GM23338 (cell line): ENCODE measurements at regions not wholly inside any gene's neighbourhood (a gene's known extent, or its start where the extent isn't known, plus 50 kb on each side); places are given as distances from the start of the nearest gene placed in this dataset.

ENCODE experiments used
- CREB1 ChIP-seq: fragments of 250-450 bp; sonication (Bioruptor Pico); IDR thresholded peaks from 2 replicates; pipeline ENCODE4 v1.5.0; 2020; ENCODE audit warnings: low read depth, mild to moderate bottlenecking, moderate library complexity
- EZH2 ChIP-seq: fragments of 200-600 bp; sonication (generic); IDR thresholded peaks from one replicate; pipeline ENCODE4 v1.8.0; 2017; ENCODE audit warnings: antibody characterized with exemption, mild to moderate bottlenecking, low read depth; ENCODE audit not compliant: unreplicated experiment
- EZH2phosphoT487 ChIP-seq: fragments of 200-600 bp; sonication (generic); IDR thresholded peaks from one replicate; pipeline ENCODE4 v1.8.1; 2018; ENCODE audit warnings: antibody characterized with exemption; ENCODE audit not compliant: unreplicated experiment
- POLR2AphosphoS5 ChIP-seq: IDR thresholded peaks from 2 replicates; pipeline ENCODE4 v1.6.1; 2016; ENCODE audit warnings: antibody characterized with exemption, low read depth
- ZNF331 ChIP-seq: fragments of 250-450 bp; sonication (Bioruptor Pico); IDR thresholded peaks from 2 replicates; pipeline ENCODE4 v1.5.0; 2020; ENCODE audit warnings: low read depth, mild to moderate bottlenecking, moderate library complexity
- TF ChIP-seq, protein P1 (sequence below), 2 experiments: fragments of 200-600 bp in 1 of 2; sonication (generic) in 1 of 2; conservative IDR thresholded peaks; 2 replicates each; pipeline versions ENCODE4 v1.5.1 to v1.6.1; 2016 to 2017; ENCODE audit warnings: antibody characterized with exemption in 2 of 2, low read depth in 2 of 2, mild to moderate bottlenecking in 2 of 2, moderate library complexity in 1 of 2
- TF ChIP-seq, protein P2 (sequence below): IDR thresholded peaks from 2 replicates; pipeline ENCODE4 v1.6.1; 2016; ENCODE audit warnings: antibody characterized with exemption
- TF ChIP-seq, protein P3 (sequence below): IDR thresholded peaks from one replicate; pipeline ENCODE4 v1.6.1; 2018; ENCODE audit warnings: antibody characterized with exemption; ENCODE audit not compliant: unreplicated experiment

DNA sequence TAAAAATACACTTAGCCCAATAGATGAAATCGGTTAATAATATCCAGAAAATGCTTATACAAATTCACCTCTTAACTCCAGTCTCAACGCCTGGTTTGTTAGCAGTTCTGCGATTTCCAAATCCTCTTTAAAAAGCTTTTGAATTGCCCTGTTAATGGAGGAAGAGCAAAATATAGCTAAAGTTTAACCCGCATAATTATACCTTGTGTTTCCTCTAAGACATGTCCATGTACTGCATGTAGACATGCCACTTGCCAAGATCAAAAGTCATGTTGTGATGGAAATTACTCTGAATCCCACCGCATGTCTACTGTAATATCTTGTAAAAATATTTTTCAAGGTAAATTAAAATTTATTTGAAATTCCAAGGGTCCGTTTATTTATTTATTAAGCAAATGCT is 291.2 kb upstream of the LRP1B start:
- TF ChIP-seq EZH2 (no peak), ZNF331 (CRISPR knock-in tag) (no peak), CREB1 (CRISPR knock-in tag) (no peak), EZH2phosphoT487 (no peak), POLR2AphosphoS5 (no peak)
- TF ChIP-seq, protein P1, sequence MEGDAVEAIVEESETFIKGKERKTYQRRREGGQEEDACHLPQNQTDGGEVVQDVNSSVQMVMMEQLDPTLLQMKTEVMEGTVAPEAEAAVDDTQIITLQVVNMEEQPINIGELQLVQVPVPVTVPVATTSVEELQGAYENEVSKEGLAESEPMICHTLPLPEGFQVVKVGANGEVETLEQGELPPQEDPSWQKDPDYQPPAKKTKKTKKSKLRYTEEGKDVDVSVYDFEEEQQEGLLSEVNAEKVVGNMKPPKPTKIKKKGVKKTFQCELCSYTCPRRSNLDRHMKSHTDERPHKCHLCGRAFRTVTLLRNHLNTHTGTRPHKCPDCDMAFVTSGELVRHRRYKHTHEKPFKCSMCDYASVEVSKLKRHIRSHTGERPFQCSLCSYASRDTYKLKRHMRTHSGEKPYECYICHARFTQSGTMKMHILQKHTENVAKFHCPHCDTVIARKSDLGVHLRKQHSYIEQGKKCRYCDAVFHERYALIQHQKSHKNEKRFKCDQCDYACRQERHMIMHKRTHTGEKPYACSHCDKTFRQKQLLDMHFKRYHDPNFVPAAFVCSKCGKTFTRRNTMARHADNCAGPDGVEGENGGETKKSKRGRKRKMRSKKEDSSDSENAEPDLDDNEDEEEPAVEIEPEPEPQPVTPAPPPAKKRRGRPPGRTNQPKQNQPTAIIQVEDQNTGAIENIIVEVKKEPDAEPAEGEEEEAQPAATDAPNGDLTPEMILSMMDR (conservative IDR thresholded peaks at IDR 0.05; ENCODE audit: low read depth in 2 of 2), result no peak
- TF ChIP-seq, protein P2, sequence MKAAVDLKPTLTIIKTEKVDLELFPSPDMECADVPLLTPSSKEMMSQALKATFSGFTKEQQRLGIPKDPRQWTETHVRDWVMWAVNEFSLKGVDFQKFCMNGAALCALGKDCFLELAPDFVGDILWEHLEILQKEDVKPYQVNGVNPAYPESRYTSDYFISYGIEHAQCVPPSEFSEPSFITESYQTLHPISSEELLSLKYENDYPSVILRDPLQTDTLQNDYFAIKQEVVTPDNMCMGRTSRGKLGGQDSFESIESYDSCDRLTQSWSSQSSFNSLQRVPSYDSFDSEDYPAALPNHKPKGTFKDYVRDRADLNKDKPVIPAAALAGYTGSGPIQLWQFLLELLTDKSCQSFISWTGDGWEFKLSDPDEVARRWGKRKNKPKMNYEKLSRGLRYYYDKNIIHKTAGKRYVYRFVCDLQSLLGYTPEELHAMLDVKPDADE, result no peak
- TF ChIP-seq, protein P3, sequence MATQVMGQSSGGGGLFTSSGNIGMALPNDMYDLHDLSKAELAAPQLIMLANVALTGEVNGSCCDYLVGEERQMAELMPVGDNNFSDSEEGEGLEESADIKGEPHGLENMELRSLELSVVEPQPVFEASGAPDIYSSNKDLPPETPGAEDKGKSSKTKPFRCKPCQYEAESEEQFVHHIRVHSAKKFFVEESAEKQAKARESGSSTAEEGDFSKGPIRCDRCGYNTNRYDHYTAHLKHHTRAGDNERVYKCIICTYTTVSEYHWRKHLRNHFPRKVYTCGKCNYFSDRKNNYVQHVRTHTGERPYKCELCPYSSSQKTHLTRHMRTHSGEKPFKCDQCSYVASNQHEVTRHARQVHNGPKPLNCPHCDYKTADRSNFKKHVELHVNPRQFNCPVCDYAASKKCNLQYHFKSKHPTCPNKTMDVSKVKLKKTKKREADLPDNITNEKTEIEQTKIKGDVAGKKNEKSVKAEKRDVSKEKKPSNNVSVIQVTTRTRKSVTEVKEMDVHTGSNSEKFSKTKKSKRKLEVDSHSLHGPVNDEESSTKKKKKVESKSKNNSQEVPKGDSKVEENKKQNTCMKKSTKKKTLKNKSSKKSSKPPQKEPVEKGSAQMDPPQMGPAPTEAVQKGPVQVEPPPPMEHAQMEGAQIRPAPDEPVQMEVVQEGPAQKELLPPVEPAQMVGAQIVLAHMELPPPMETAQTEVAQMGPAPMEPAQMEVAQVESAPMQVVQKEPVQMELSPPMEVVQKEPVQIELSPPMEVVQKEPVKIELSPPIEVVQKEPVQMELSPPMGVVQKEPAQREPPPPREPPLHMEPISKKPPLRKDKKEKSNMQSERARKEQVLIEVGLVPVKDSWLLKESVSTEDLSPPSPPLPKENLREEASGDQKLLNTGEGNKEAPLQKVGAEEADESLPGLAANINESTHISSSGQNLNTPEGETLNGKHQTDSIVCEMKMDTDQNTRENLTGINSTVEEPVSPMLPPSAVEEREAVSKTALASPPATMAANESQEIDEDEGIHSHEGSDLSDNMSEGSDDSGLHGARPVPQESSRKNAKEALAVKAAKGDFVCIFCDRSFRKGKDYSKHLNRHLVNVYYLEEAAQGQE, result no peak
